LNCaP clone FGC (cell line): ENCODE measurements at regions not wholly inside any gene's neighbourhood (a gene's known extent, or its start where the extent isn't known, plus 50 kb on each side); places are given as distances from the start of the nearest gene placed in this dataset.

Source experiments
- DNase-seq: peaks from one replicate; pipeline ENCODE4 v3.0.0-alpha.2; 2011; ENCODE audit warnings: low read depth
- H3K4me3 ChIP-seq: 2 replicates; pipeline ENCODE4 v1.5.1; 2011; ENCODE audit warnings: mild to moderate bottlenecking, low read depth, low read length, control low read depth
- CTCF ChIP-seq: IDR thresholded peaks from 2 replicates; pipeline ENCODE4 v1.5.1; 2012; ENCODE audit warnings: mild to moderate bottlenecking; ENCODE audit not compliant: control insufficient read depth, insufficient read depth; ENCODE audit errors: extremely low read depth

GRCh38 chr2:43085929-43086328 is 140.5 kb downstream of the ZFP36L2 start:
- DNase-seq: no peak
- no peak overlapping the region for H3K4me3 ChIP-seq
- no peak for TF ChIP-seq CTCF

GRCh38 chr2:43085505-43085904 is 140.9 kb downstream of the ZFP36L2 start:
- no peak for DNase-seq
- H3K4me3 ChIP-seq: no peak overlapping the region
- no peak for TF ChIP-seq CTCF

GRCh38 chr2:43084699-43085091 is 141.7 kb downstream of the ZFP36L2 start:
- no peak for DNase-seq
- no peak for TF ChIP-seq CTCF
- no peak overlapping the region for H3K4me3 ChIP-seq

- TF ChIP-seq CTCF: no peak
- H3K4me3 ChIP-seq: no peak overlapping the region
- DNase-seq: no peak
These were observed 142.4 kb downstream of the ZFP36L2 start for GRCh38 chr2:43083710-43084698.

GRCh38 chr2:43082903-43083677 is 143.3 kb downstream of the ZFP36L2 start:
- no peak for TF ChIP-seq CTCF
- H3K4me3 ChIP-seq: no peak overlapping the region

GRCh38 chr2:43082111-43082894 is 144.1 kb downstream of the ZFP36L2 start:
- DNase-seq: no peak

More at GRCh38 chr2:43082903-43083677, 143.3 kb downstream of the ZFP36L2 start:
- DNase-seq: no peak

More at GRCh38 chr2:43082111-43082894, 144.1 kb downstream of the ZFP36L2 start:
- H3K4me3 ChIP-seq: no peak overlapping the region
- TF ChIP-seq CTCF: no peak
